GM06990 (cell line): ENCODE measurements at regions not wholly inside any gene's neighbourhood (a gene's known extent, or its start where the extent isn't known, plus 50 kb on each side); places are given as distances from the start of the nearest gene placed in this dataset.

Experiments
- DNase-seq: peaks from one replicate; pipeline ENCODE4 v3.0.0-alpha.2; 2011; ENCODE audit not compliant: insufficient read length; ENCODE audit errors: extremely low read depth
- H3K27me3 ChIP-seq: replicated peaks from 2 replicates; pipeline ENCODE4 v1.6.0; 2011; ENCODE audit warnings: low read length; ENCODE audit not compliant: control insufficient read depth, insufficient read depth
- H3K36me3 ChIP-seq: 2 replicates; pipeline ENCODE4 v1.5.1; 2011; ENCODE audit warnings: low read length; ENCODE audit not compliant: control insufficient read depth, insufficient read depth
- H3K4me3 ChIP-seq: replicated peaks from 2 replicates; pipeline ENCODE4 v1.5.1; 2011; ENCODE audit warnings: low read depth, mild to moderate bottlenecking, control low read depth, low read length
- TF ChIP-seq, protein P1 (sequence below): IDR thresholded peaks from 2 replicates; pipeline ENCODE4 v1.5.1; 2011; ENCODE audit warnings: low read length, control low read depth, mild to moderate bottlenecking, inconsistent platforms; ENCODE audit not compliant: insufficient read depth, poor library complexity, severe bottlenecking

DNA sequence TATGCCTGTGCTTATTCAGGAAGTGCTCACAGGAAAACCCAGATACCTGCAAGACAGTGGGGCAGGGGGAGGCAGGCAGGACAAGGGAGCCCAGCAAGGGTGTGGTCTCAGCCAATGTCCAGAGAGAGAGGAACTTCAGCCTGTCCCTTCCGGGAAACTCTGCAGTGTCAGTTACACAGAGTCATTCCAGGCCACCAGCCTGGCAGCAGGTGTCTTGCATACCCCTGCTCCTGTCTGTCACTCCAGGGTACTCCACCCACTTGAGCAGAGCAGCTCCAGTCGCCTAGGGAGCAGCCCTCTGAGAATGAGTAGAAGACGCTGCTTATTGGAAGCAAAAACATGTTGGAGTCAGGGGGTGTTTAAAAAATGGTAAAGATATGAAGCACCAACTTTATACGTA lies 431.2 kb upstream of the RGMA start:
- H3K36me3 ChIP-seq, result no peaks in the 10 kb centered on the region

DNA sequence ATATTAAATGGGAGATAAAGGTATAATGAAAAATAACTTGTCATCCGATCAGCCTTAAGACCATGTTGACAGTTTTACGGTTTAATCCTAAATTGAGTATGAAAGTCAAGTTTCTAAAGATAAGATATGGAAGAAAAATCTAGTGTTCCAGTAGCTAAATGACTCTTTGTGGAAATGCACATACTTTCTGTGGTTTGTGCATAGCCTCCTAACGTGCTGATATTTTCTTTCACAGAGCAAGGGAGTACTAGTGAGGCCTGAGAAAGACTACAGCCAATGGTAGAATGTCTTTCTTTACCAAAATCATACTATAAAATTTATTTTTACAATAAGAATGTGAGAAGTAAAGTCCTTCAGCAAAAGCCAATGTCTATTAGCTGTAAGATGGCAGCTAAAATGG lies 430.6 kb upstream of the RGMA start:
- no peak for DNase-seq
- TF ChIP-seq, protein P1, sequence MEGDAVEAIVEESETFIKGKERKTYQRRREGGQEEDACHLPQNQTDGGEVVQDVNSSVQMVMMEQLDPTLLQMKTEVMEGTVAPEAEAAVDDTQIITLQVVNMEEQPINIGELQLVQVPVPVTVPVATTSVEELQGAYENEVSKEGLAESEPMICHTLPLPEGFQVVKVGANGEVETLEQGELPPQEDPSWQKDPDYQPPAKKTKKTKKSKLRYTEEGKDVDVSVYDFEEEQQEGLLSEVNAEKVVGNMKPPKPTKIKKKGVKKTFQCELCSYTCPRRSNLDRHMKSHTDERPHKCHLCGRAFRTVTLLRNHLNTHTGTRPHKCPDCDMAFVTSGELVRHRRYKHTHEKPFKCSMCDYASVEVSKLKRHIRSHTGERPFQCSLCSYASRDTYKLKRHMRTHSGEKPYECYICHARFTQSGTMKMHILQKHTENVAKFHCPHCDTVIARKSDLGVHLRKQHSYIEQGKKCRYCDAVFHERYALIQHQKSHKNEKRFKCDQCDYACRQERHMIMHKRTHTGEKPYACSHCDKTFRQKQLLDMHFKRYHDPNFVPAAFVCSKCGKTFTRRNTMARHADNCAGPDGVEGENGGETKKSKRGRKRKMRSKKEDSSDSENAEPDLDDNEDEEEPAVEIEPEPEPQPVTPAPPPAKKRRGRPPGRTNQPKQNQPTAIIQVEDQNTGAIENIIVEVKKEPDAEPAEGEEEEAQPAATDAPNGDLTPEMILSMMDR, result no peak
- H3K27me3 ChIP-seq, result no peaks in the 10 kb centered on the region

More for the DNA sequence above, 431.2 kb upstream of the RGMA start:
- Histone ChIP-seq H3K27me3 (no peaks in the 10 kb centered on the region), H3K4me3 (no peak overlapping the region)
- TF ChIP-seq, protein P1, result no peak
- no peak for DNase-seq

DNA sequence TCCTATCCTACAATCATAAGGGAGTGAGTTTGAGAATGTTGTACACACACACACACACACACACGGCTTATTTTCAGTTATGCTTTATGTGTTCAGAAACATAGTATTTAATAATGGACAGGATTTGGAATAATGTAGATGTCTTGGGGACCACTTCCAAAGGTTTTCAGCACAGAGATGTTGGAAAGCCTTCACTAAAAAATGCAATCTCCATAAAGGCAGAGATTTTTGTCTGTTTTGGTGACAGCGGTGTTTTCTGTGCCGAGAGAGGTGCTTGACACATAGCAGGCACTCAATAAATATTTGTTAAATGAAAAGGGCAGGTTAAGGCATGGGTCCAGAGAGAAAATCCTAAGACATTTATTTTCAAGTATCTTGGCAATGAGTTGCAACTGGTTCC lies 428.2 kb upstream of the RGMA start:
- Histone ChIP-seq H3K36me3 (no peaks in the 10 kb centered on the region), H3K4me3 (no peak overlapping the region), H3K27me3 (no peaks in the 10 kb centered on the region)
- TF ChIP-seq, protein P1, result no peak
- DNase-seq, result no peak

More for the DNA sequence above, 430.6 kb upstream of the RGMA start:
- Histone ChIP-seq H3K4me3 (no peak overlapping the region), H3K36me3 (no peaks in the 10 kb centered on the region)

DNA sequence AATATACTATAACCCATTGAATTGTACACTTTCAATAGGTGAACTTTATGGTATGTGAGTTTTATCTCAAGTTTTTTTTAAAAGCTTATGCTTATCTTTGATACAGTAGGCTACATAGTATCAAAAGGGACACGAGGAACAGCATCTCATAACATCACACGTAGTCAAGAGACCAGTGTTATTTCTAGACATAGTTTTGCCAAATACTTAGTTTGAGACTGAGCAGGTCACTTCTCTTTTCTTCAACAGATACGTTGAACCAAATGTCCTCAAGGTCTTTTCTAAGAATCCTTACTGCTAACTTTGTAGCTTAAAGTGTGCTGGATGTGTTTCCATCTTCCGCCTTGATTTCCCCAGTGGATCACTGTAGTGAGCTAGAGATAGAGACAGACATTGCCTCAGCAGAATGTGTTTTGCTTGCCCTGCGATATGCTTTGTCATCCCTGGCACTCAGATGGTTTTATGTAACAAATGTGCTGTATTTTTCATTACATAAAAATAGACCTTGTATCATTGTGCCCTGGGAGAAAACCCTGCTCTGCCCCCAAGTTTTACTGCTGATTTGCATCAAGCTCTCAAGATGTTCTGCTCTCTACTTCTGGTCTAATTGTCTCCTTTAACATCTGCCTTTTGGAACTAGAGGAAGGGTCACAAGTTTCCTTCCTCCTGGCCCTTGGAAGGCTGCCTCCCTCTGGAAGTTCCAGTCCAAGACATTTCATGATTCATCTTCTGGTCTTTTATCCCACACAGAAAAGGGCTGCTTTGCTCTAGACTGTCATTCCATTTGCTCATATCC lies 426.4 kb upstream of the RGMA start:
- no peak for DNase-seq
- Histone ChIP-seq H3K4me3 (no peak overlapping the region), H3K36me3 (no peaks in the 10 kb centered on the region), H3K27me3 (no peaks in the 10 kb centered on the region)
- TF ChIP-seq, protein P1, result no peak

DNA sequence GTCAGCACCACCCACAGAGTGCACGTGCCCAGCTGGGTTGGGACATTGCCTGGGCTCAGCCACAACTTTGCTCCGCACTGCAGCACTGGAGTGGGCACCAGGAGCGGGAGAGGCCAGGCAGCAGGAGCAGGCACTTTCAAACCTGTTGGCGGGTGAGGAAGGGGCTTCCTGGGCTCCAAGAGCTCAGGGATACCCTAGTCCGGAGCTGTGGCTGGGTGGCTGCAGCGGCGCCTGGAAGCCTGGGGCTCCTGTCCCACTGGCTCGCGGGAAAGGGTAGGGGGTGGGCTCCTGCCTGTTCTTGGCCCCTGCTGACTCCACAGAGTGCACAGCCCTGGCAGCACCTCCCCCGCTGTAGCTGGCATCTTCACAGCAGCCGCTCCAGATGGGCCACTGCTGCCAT lies 417.6 kb upstream of the RGMA start:
- no peaks in the 10 kb centered on the region for H3K36me3 ChIP-seq
- H3K4me3 ChIP-seq, result no peak overlapping the region
- no peak for DNase-seq
- H3K27me3 ChIP-seq, result no peaks in the 10 kb centered on the region
- TF ChIP-seq, protein P1, result no peak
